DND-41 (cell line): ENCODE measurements at regions not wholly inside any gene's neighbourhood (a gene's known extent, or its start where the extent isn't known, plus 50 kb on each side); places are given as distances from the start of the nearest gene placed in this dataset.

Source experiments
- CTCF ChIP-seq: IDR thresholded peaks from 2 replicates; pipeline ENCODE4 v1.5.1; 2012; ENCODE audit warnings: borderline replicate concordance, low read length, moderate library complexity, mild to moderate bottlenecking; ENCODE audit not compliant: poor library complexity, severe bottlenecking; ENCODE audit errors: extremely low read depth
- EZH2 ChIP-seq: IDR thresholded peaks from 3 replicates; pipeline ENCODE4 v1.6.1; 2012; ENCODE audit warnings: borderline replicate concordance, low read depth, mild to moderate bottlenecking, moderate library complexity, low read length, inconsistent platforms; ENCODE audit not compliant: severe bottlenecking

GRCh38 chr5:63648376-63648775, 313.9 kb downstream of the HTR1A start:
- TF ChIP-seq CTCF: no peak
- TF ChIP-seq EZH2: no peak
